IPS DF 6.9 (cell line): ENCODE measurements at regions not wholly inside any gene's neighbourhood (a gene's known extent, or its start where the extent isn't known, plus 50 kb on each side); places are given as distances from the start of the nearest gene placed in this dataset.

Experiments
- DNase-seq: peaks from one replicate; pipeline ENCODE4 v3.0.0-alpha.2; 2013; ENCODE audit warnings: low read depth, low spot score
- H3K27ac ChIP-seq: one replicate; pipeline ENCODE4 v1.5.1; 2013; ENCODE audit warnings: low read length, control low read depth
- H3K27me3 ChIP-seq: 2 replicates; pipeline ENCODE4 v1.6.1; 2013; ENCODE audit warnings: mild to moderate bottlenecking, low read length; ENCODE audit not compliant: control insufficient read depth, insufficient read depth
- H3K36me3 ChIP-seq: 2 replicates; pipeline ENCODE4 v1.6.1; 2013; ENCODE audit warnings: low read length; ENCODE audit not compliant: control insufficient read depth, insufficient read depth
- H3K4me1 ChIP-seq: 2 replicates; pipeline ENCODE4 v1.6.1; 2013; ENCODE audit warnings: low read length; ENCODE audit not compliant: control insufficient read depth, insufficient read depth
- H3K4me3 ChIP-seq: 2 replicates; pipeline ENCODE4 v1.5.1; 2013; ENCODE audit warnings: mild to moderate bottlenecking, low read length
- H3K9me3 ChIP-seq: 2 replicates; pipeline ENCODE4 v1.6.1; 2013; ENCODE audit warnings: low read length, inconsistent platforms; ENCODE audit not compliant: control insufficient read depth, insufficient read depth
- WGBS: extraction: QIAGEN DNeasy Blood & Tissue Kit; methylation state at CpG from one replicate; pipeline ENCODE4 v1.1.7; 2013; ENCODE audit warnings: mixed read lengths, missing lambda C conversion rate; ENCODE audit not compliant: insufficient read length, insufficient coverage; 5-methylcytosine and 5-hydroxymethylcytosine counted together

DNA sequence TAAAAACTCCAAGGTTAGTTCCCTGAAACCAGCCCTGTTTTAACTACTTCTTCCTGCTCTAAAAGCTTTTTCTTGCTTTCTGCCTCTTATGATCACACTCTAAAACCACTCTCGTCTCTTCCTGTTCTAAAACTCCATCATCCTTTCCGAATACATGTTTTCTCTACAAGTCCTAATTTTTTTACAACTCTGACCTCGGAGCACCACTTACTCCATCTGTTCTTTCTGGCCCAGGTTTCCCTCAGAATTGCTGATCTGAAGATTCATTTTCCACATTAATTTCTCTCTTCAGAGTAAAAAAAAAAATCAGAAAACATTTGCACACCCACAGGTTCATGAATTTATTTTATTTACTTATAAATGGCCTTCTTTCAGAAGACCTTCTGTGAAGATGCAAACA lies 265.7 kb upstream of the CADM1 start:
- WGBS, result 100% methylated on average over 3 of the region's 3 CpGs
- no peaks in the 10 kb centered on the region for H3K9me3 ChIP-seq
- H3K27me3 ChIP-seq, result no peaks in the 10 kb centered on the region
- no peak for DNase-seq
- H3K36me3 ChIP-seq, result no peaks in the 10 kb centered on the region
- H3K4me3 ChIP-seq, result no peak overlapping the region
- H3K4me1 ChIP-seq, result no peaks in the 10 kb centered on the region
- no peak overlapping the region for H3K27ac ChIP-seq

DNA sequence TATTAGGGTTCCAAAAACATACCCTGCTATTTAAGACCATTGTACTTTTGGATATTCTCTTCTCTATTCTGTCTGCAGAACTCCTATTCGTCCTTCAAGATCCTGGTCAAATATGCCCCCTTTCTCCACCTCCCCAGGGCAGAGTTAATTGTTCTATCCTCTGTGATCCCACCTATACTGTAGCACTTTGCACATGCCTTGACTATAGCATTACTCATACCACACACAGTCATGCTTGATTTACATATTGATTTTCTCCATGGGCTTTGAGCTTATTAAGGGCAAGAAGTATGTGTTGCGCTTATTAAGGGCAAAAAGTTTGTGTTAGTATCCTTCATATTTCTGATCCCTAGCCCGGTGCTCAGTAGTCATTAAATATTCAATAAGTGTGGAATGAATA lies 263.7 kb upstream of the CADM1 start:
- H3K4me1 ChIP-seq, result no peaks in the 10 kb centered on the region
- no peak overlapping the region for H3K4me3 ChIP-seq
- no peaks in the 10 kb centered on the region for H3K36me3 ChIP-seq
- no peak for DNase-seq
- no peaks in the 10 kb centered on the region for H3K9me3 ChIP-seq
- H3K27ac ChIP-seq, result no peak overlapping the region
- H3K27me3 ChIP-seq, result no peaks in the 10 kb centered on the region
- WGBS, result no CpG with 5 or more reads among the region's 3 CpGs

DNA sequence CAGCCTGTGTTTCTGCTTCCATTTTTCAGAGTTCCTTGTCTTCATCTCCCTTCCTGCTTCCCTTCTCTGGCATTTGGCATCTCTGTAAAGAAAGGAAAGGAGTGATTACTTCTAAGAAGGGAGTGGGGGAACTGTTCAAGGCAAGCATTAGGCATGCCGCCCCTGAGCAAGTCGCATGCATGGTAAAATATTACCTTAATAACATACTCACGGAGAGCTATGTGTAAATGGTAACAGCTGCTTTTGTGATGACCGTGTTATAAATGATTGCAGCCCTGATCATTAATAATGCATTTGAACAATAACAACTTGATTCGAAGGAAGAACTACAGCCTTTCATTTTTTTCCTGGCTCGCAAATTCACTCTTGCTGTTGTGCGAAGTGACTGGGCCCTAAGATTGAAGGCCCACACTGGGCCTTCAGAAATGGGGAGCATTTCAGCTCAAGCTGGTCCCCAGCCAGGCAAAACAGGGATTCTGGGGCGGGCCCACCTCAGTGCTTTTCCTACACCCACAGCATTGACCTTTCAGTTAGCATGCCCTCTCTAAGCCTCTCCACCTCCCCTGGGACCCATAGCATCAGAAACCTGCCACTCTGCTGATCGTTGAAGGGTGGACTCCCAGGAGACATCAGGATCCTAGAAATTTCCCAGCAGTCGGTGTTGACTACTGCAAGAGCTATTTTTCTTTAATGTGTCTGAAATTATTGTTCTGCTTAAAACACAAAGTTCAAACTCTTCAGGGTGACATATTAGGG lies 263.0 kb upstream of the CADM1 start:
- DNase-seq, result no peak
- Histone ChIP-seq H3K4me3 (no peak overlapping the region), H3K27me3 (no peaks in the 10 kb centered on the region), H3K36me3 (no peaks in the 10 kb centered on the region), H3K9me3 (no peaks in the 10 kb centered on the region), H3K4me1 (no peaks in the 10 kb centered on the region), H3K27ac (no peak overlapping the region)
- WGBS, result no CpG with 5 or more reads among the region's 10 CpGs

DNA sequence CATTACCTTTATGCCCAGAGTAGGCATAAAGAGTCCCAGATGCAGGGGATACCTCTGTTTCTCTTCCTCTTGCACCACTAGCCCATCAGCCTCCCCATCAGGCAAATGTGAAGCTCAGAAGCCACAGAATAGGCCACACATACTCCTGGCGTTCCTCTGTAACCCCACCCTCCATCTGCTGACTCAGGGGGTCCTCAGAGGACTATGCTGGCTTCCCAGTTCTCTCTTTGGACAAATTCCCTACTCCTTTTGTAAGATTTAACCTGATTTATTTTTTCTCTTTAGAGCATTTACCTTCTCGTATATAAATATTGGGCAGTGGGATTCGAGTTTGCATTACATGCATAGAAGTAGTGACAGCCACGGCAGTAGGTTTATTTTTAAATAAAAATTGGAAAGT lies 262.3 kb upstream of the CADM1 start:
- Histone ChIP-seq H3K36me3 (no peaks in the 10 kb centered on the region), H3K9me3 (no peaks in the 10 kb centered on the region), H3K4me1 (no peaks in the 10 kb centered on the region), H3K27me3 (no peaks in the 10 kb centered on the region; the same call in 1 of the 2 replicates), H3K4me3 (no peak overlapping the region), H3K27ac (no peak overlapping the region)
- no CpG with 5 or more reads among the region's 4 CpGs for WGBS
- no peak for DNase-seq

GRCh38 chr11:115765803-115766239 lies 261.6 kb upstream of the CADM1 start:
- DNase-seq, result no peak
- Histone ChIP-seq H3K27ac (no peak overlapping the region), H3K4me1 (no peaks in the 10 kb centered on the region), H3K4me3 (no peak overlapping the region), H3K27me3 (peaks cover under 1% of the 10 kb centered on the region; the same call in 1 of the 2 replicates), H3K9me3 (no peaks in the 10 kb centered on the region), H3K36me3 (no peaks in the 10 kb centered on the region)
- WGBS, result no CpG with 5 or more reads among the region's 6 CpGs

GRCh38 chr11:115764176-115764575 lies 260.0 kb upstream of the CADM1 start:
- no CpG with 5 or more reads among the region's 7 CpGs for WGBS
- Histone ChIP-seq H3K4me3 (no peak overlapping the region), H3K27me3 (peaks cover 6% of the 10 kb centered on the region; the same call in 1 of the 2 replicates), H3K27ac (no peak overlapping the region), H3K4me1 (no peaks in the 10 kb centered on the region), H3K36me3 (no peaks in the 10 kb centered on the region), H3K9me3 (no peaks in the 10 kb centered on the region)
- no peak for DNase-seq

DNA sequence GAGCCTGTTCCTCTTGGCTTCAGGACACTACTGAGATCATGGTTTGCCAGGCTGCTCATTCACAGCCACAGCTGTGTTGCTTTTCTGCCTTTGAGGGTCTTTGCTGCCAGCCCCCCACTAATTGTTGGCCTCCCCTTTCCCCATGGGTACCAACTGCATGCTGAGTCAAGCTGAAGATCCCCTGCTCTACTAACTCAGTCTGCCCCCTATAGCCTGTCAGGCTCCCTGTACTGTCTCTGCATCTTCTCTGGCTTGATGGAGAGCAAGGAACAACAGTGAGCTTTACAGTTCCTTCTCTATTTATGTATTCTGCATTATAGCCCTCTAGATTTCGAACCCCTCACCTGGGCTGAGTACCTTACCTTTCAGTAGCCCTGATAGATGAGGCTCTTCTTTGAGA lies 257.6 kb upstream of the CADM1 start:
- Histone ChIP-seq H3K36me3 (no peaks in the 10 kb centered on the region), H3K4me1 (no peaks in the 10 kb centered on the region), H3K9me3 (no peaks in the 10 kb centered on the region), H3K4me3 (no peak overlapping the region), H3K27ac (no peak overlapping the region), H3K27me3 (peaks cover 11% of the 10 kb centered on the region; the same call in 1 of the 2 replicates)
- no CpG with 5 or more reads among the region's 1 CpG for WGBS
- no peak for DNase-seq

DNA sequence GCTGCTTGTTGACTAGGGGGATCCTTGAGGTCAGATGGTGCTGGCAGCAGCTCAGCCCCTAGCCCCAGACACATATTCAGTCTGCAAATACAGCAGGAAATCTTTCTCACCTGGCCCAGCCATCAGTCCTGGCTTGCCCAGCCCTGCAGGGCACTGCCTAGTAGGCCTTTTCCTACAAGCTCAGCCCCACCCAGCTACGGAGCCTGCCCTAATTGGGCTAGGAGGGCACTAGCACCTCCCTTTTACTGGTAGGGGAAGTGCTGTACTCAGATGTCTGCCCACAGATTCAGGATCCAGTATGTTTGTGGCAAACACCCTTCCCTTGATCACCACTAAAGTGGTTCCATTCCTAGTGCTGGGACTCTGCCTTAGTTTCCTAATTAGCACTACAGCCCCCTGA lies 257.1 kb upstream of the CADM1 start:
- Histone ChIP-seq H3K4me3 (no peak overlapping the region), H3K36me3 (no peaks in the 10 kb centered on the region), H3K9me3 (no peaks in the 10 kb centered on the region), H3K27ac (no peak overlapping the region), H3K4me1 (no peaks in the 10 kb centered on the region), H3K27me3 (peaks cover 11% of the 10 kb centered on the region; the same call in 1 of the 2 replicates)
- DNase-seq, result no peak
- WGBS, result no CpG with 5 or more reads among the region's 1 CpG

DNA sequence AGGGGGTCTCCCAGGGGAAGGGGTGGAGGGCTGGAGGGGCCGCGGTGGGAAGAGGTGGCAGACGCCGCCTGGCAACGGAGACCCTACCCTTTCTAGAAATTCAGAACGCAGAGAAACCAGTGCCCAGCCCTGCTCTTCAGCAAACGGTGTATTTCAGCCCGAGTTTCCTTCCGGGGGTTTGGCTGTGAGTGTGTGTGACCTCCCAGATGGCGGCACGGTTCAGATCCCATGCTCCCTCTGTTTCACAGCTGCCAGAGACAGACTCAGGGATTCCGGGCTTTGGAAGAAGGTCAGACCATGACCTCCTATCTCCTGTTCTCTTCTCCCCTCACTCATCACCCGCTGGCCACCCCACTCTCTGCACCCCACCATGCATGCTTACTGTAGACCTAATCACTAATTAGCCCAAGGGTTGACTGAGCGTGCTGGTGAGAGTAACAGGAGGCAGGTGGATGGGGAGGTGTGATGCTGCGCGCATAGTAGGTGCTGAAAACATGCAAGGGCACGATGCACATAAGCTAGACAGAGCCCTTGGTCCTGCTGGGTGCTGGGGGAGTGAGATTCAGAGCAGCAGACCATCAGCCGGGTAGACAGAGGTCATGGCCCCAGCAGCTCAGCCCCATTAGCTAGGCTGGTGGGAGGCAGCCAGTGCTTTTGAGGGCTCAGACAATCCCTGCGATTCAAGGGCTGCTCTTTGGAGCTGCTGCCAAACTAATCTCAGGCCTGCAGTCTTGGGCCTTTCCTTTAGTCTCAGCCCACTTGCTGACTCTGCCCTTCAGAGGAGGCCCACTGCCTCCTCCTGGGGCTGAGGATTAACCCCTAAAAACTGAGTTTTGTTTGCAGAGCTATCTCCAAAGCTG lies 256.5 kb upstream of the CADM1 start:
- peak overlapping the region; percentile 28; the same call in 1 of the 2 replicates for H3K4me3 ChIP-seq
- H3K9me3 ChIP-seq, result no peaks in the 10 kb centered on the region
- peaks cover 11% of the 10 kb centered on the region; the same call in 1 of the 2 replicates for H3K27me3 ChIP-seq
- no peaks in the 10 kb centered on the region for H3K36me3 ChIP-seq
- H3K27ac ChIP-seq, result no peak overlapping the region
- WGBS, result no CpG with 5 or more reads among the region's 19 CpGs
- H3K4me1 ChIP-seq, result no peaks in the 10 kb centered on the region
- no peak for DNase-seq

- no peaks in the 10 kb centered on the region for H3K4me1 ChIP-seq
- no peaks in the 10 kb centered on the region for H3K36me3 ChIP-seq
- no peak overlapping the region for H3K27ac ChIP-seq
- DNase-seq, result no peak
- H3K27me3 ChIP-seq, result peaks cover 11% of the 10 kb centered on the region; the same call in 1 of the 2 replicates
- WGBS, result no CpG with 5 or more reads among the region's 70 CpGs
- H3K9me3 ChIP-seq, result no peaks in the 10 kb centered on the region
- H3K4me3 ChIP-seq, result peak overlapping the region; percentile 28; the same call in 1 of the 2 replicates
Measured at GRCh38 chr11:115759622-115760460, 255.6 kb upstream of the CADM1 start.
